ENCODE measurements at regions not wholly inside any gene's neighbourhood (a gene's known extent, or its start where the extent isn't known, plus 50 kb on each side); places are given as distances from the start of the nearest gene placed in this dataset.
A peak's percentile ranks its signal among the peaks of the same experiment; 100 is the strongest.

- no peaks in the 10 kb centered on the region for H3K27me3 Mint-ChIP-seq
- no peak for DNase-seq (ENCODE audit: extremely low spot score, unreplicated experiment)
- H3K27ac Mint-ChIP-seq = no peak overlapping the region
- H3K9me3 Mint-ChIP-seq = peaks cover 8% of the 10 kb centered on the region
- H3K36me3 Mint-ChIP-seq = no peaks in the 10 kb centered on the region
- H3K4me3 Mint-ChIP-seq = no peak overlapping the region
- TF ChIP-seq CTCF (conservative IDR thresholded peaks at IDR 0.05) = no peak
- H3K4me1 Mint-ChIP-seq (ENCODE audit: unreplicated experiment) = peaks cover 20% of the 10 kb centered on the region
Measured at GRCh38 chr12:89890161-89890560, 181.5 kb upstream of the ATP2B1 start.

- peaks cover 21% of the 10 kb centered on the region for H3K4me1 Mint-ChIP-seq (ENCODE audit: unreplicated experiment)
- no peak for DNase-seq (ENCODE audit: extremely low spot score, unreplicated experiment)
- TF ChIP-seq CTCF (conservative IDR thresholded peaks at IDR 0.05) = no peak
- no peaks in the 10 kb centered on the region for H3K27me3 Mint-ChIP-seq
- peaks cover 8% of the 10 kb centered on the region for H3K9me3 Mint-ChIP-seq
- no peak overlapping the region for H3K27ac Mint-ChIP-seq
- H3K4me3 Mint-ChIP-seq = no peak overlapping the region
- no peaks in the 10 kb centered on the region for H3K36me3 Mint-ChIP-seq
Measured at GRCh38 chr12:89889062-89889461, 180.4 kb upstream of the ATP2B1 start.

GRCh38 chr12:89884952-89885351, 176.3 kb upstream of the ATP2B1 start:
- DNase-seq (ENCODE audit: extremely low spot score, unreplicated experiment) = no peak
- H3K4me1 Mint-ChIP-seq (ENCODE audit: unreplicated experiment) = peaks cover 29% of the 10 kb centered on the region
- peaks cover 4% of the 10 kb centered on the region for H3K9me3 Mint-ChIP-seq
- no peak for TF ChIP-seq CTCF (conservative IDR thresholded peaks at IDR 0.05)
- no peaks in the 10 kb centered on the region for H3K36me3 Mint-ChIP-seq
- H3K27me3 Mint-ChIP-seq = no peaks in the 10 kb centered on the region
- no peak overlapping the region for H3K27ac Mint-ChIP-seq
- H3K4me3 Mint-ChIP-seq = no peak overlapping the region

- no peak for DNase-seq (ENCODE audit: extremely low spot score, unreplicated experiment)
- Mint-ChIP-seq H3K4me1 (ENCODE audit: unreplicated experiment) (peaks cover 29% of the 10 kb centered on the region), H3K27me3 (no peaks in the 10 kb centered on the region), H3K9me3 (peaks cover 4% of the 10 kb centered on the region), H3K4me3 (no peak overlapping the region), H3K36me3 (no peaks in the 10 kb centered on the region), H3K27ac (peak overlapping the region; percentile 7)
- TF ChIP-seq CTCF (conservative IDR thresholded peaks at IDR 0.05) = no peak
Measured at GRCh38 chr12:89884416-89884898, 175.8 kb upstream of the ATP2B1 start.

GRCh38 chr12:89883630-89884389, 175.2 kb upstream of the ATP2B1 start:
- Mint-ChIP-seq H3K36me3 (no peaks in the 10 kb centered on the region), H3K4me1 (ENCODE audit: unreplicated experiment) (peaks cover 29% of the 10 kb centered on the region), H3K9me3 (peaks cover 4% of the 10 kb centered on the region), H3K27ac (peak overlapping the region; percentile 7), H3K4me3 (no peak overlapping the region), H3K27me3 (no peaks in the 10 kb centered on the region)
- no peak for DNase-seq (ENCODE audit: extremely low spot score, unreplicated experiment)
- TF ChIP-seq CTCF (conservative IDR thresholded peaks at IDR 0.05) = no peak
